HG02678 (cell line): ENCODE measurements at regions not wholly inside any gene's neighbourhood (a gene's known extent, or its start where the extent isn't known, plus 50 kb on each side); places are given as distances from the start of the nearest gene placed in this dataset.

ENCODE experiments used
- ATAC-seq: cut with Tn5 transposase; IDR thresholded peaks from one replicate; pipeline ENCODE4 v1.9.1; 2021; ENCODE audit warnings: mild to moderate bottlenecking, moderate library complexity; ENCODE audit not compliant: unreplicated experiment

GRCh38 chr5:133831491-133832224 is 136.8 kb downstream of the C5orf15 start:
- ATAC-seq, result no peak

DNA sequence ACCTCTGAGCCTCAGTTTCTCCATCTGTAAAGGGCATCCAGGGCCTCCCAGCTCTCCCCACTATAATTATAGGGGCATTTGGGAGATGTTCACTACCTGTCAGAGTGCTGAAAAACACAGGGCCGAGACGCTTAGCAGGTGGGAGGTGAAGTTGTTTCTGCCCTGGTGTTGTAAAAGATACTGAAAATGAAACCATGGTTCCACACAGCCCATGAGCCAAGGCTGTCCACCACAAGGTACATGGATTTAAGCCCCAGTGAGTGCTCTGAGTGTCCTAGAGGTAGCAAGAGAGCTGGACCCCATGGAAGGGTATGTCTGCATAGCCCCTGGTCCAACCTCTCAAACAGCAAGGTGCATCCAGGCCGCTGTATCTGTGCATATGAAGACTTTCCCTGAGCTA is 137.5 kb downstream of the C5orf15 start:
- no peak for ATAC-seq

- no peak for ATAC-seq
Observed at GRCh38 chr5:133830281-133830680, 138.1 kb downstream of the C5orf15 start.

GRCh38 chr5:133829786-133830185 is 138.6 kb downstream of the C5orf15 start:
- no peak for ATAC-seq

GRCh38 chr5:133828722-133829121 is 139.7 kb downstream of the C5orf15 start:
- ATAC-seq, result no peak

DNA sequence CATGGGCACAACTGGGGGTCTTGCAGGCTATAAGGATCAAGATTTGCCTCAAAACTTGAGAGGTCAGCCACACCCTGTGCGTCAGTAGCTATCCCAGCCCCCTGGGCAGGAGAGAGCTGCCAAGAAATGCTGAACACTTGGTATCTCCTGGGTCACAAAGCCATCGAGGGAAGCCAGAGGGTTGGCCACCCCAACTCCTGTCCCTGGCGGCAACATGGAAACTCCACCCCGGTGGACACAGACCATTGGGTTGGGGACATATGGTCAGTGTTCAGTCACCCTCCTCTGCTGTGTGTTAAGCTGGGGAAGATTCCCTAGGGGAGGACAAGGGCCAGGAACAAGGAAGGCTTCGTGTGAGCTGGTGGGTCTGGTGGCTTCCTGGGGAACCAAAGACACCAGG is 140.6 kb downstream of the C5orf15 start:
- no peak for ATAC-seq

- no peak for ATAC-seq
Observed at GRCh38 chr5:133827011-133827410, 141.4 kb downstream of the C5orf15 start.

DNA sequence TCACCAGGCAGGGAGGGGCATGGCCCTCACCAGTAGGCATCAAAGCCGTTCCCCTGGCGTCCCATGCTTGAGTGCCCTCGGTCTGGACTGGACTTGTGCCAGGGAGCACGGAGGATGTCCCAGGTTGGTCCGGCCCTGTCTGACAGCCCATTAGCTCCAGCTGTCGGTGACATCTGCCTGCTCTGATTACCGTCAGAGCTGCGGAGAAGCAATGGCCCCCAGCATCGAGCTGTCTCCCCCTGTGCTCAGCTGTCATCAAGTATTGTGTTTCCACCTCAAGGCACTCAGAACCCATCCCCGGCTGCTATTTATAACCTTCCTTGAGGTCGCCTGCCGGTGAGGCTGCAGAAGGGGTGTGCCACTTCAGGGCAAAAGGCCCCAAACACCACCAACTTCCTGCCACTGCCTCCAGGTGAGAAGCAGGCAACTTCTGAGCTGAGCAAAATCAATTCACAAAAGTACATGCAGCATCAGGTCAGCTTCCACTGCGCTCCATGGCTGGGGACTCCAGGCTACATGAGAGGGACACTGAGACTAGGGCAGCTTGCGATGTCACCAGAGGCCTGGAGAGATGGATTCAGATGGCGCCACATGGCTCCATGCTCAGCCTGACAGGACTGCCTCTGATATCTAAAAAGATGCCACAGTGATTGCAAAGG is 142.7 kb downstream of the C5orf15 start:
- ATAC-seq, result peak; percentile 39

DNA sequence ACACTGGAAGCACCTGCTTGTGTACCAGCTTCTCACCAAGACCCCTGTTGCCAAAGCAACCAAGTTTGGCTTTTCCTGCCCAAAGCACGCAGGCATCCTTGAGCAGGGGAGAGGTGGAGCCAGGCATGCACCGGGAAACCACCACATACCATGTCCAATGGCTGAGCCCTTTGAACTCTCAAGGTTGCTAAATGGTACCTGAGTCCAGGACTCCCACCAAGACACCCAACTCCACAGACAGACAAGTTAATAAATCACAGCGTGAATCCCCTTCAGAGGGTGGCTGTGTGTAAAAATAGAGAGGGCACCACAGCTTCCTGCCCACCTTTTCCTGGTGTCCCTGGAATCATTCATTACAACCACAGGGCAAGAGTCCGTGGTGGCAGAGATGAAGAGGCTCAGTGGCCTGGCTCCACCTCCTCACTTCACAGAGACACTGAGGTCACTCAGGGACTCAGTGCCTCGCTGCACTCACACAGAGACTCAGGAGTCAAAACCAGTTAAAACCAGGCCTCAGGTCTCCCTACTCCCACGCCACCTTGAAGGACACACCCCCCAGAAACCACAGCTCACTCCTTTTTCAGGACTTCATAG is 143.7 kb downstream of the C5orf15 start:
- peak; percentile 69 for ATAC-seq

DNA sequence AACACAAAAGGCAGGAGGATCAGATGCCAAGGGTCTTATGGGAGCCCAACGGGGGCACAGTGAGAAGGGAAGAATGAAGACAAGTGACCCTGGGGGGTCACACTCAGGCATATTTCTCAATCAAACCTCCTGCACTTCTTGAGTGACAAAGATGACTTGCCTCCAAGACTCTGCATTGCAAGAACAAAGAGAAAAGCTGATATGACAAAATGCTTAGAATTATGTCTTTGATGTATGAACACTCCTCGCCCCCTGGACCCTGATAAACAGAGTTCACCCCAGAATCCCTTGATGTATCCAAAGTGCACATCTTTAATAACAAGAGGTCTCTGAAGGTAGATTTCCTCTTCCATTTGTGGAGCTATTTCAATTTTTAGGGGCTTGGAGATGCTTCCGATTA is 146.5 kb downstream of the C5orf15 start:
- no peak for ATAC-seq

GRCh38 chr5:133821311-133821741 is 147.1 kb downstream of the C5orf15 start:
- no peak for ATAC-seq

DNA sequence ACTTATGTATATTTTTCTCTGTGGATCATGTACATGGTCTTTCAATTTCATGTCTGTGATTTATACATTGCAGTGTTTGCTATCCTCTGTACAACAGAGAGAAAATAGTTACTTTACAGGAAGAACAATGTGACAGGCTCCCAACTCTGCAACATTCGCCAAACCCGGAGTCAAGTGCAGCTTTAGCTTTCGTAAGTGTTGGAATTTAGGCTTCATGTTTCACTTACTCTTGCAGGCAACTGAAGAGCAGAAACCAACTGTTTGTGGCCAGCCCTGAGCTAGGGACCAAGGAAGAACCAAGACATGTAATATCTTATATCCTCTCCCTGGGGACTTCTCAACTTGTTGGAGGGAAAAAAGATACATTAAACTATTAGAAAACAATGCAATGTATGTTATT is 147.9 kb downstream of the C5orf15 start:
- ATAC-seq, result no peak

GRCh38 chr5:133819977-133820471 is 148.4 kb downstream of the C5orf15 start:
- no peak for ATAC-seq

GRCh38 chr5:133818869-133819600 is 149.4 kb downstream of the C5orf15 start:
- no peak for ATAC-seq

DNA sequence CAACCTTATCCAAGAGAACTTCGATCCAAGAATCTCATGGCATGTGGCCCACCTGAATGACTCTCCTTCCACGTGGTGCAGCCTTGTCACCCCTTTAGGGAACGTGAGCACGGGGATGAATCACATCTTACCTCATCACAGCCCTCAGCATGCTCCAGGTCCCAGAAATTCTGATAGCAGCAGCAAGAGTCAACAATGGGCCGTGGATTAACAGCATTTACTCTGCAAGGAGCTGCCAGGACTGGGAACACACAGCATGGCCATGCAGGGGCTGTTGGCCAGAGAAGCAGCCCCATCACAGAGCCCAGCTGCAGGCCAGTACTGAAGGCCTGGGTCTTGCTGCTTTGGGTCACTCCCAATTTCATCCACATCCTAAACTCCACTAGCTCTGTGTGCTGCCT is 150.4 kb downstream of the C5orf15 start:
- no peak for ATAC-seq

DNA sequence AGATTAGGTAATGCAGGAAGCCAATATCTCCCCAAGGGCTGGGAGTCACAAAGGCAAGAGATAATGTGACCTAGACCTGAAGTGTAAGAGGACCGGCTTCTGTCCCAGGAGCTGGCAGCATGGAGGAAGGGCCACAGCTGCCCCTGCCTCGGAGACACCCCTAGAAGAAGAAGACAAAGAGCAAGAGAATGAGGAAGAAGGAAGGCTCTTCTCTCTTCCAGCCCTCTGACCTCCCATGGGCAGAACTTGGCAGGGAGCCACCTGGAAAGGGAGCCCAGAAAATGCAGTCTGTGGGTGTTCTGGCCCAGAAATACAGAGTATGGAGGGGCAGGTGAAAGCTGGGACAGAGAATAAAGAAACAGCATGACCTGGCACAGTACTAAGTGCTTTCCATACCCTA is 151.0 kb downstream of the C5orf15 start:
- no peak for ATAC-seq

DNA sequence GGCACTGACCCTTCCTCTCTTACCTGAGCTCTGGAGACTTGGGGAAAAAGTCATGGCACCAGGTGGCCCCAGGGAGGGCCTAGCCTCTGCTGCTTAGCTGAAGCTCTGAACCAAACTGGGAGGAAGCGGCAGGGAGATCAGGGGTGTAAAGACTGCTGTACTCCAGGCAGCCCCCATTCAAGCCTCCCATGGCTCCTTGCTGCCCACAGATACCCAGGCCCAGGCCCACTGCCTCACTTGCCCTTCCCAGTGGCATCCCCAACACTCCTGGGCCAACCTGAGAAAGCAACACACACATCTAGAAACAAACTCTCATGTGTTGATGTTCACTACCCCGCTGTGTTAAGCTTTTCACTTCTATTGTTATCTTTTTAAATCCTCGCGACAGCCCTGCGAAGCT is 151.6 kb downstream of the C5orf15 start:
- no peak for ATAC-seq

DNA sequence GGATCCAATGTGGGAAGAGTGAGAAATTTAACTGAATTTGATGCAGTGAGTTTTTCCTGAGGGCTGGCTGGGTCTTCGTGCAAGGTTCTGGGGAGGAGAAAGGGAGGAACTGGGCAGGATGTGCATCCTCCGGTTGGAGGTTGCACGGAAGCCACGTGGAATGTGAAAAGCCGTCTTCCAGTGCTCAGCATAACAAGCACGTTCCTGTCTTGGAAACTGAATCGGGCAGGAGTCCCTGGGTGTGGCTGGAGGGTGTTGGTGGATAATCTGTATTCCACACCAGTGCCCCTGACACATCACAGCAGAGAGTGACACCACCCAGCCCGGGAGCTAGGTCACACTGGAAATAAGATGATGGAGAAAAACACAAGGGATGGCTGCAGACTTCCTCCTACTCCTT is 154.3 kb downstream of the C5orf15 start:
- no peak for ATAC-seq

DNA sequence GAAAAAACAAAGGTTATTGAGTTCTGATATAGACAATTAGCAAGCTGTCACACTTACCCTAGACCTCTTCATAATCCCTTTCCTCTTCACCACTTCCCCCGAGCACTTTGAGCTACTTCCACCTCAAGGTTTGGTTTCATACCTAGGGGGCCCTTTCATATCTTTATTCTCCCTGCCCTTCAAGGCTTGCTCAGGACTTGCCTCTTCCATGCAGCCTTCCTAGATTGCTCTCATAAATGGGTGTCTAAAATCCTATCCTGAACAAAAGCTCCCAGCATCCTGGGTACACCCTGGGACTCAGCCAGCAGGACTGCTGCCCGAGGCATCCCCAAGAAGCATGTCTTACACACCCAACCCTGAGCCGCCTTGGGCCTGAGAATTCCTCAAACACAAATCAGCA is 157.3 kb downstream of the C5orf15 start:
- ATAC-seq, result no peak

GRCh38 chr5:133809801-133810200 is 158.6 kb downstream of the C5orf15 start:
- ATAC-seq, result no peak

- no peak for ATAC-seq
Observed at GRCh38 chr5:133807348-133807747, 161.1 kb downstream of the C5orf15 start.
